ENCODE measurements at regions not wholly inside any gene's neighbourhood (a gene's known extent, or its start where the extent isn't known, plus 50 kb on each side); places are given as distances from the start of the nearest gene placed in this dataset.

GRCh38 chr4:100721490-100721889 lies 203.7 kb upstream of the EMCN start:
- DNase-seq, result no peak

- no peak for DNase-seq
Measured at GRCh38 chr4:100721077-100721476, 203.3 kb upstream of the EMCN start.

GRCh38 chr4:100716416-100716815 lies 198.6 kb upstream of the EMCN start:
- DNase-seq, result no peak

GRCh38 chr4:100708776-100709175 lies 191.0 kb upstream of the EMCN start:
- no peak for DNase-seq

GRCh38 chr4:100707786-100708185 lies 190.0 kb upstream of the EMCN start:
- DNase-seq, result no peak

GRCh38 chr4:100696531-100696930 lies 178.7 kb upstream of the EMCN start:
- no peak for DNase-seq

- DNase-seq, result no peak
Measured at GRCh38 chr4:100695871-100696270, 178.0 kb upstream of the EMCN start.

- DNase-seq, result no peak
Measured at GRCh38 chr4:100695039-100695654, 177.3 kb upstream of the EMCN start.

- no peak for DNase-seq
Measured at GRCh38 chr4:100694467-100694866, 176.6 kb upstream of the EMCN start.

- no peak for DNase-seq
Measured at GRCh38 chr4:100690812-100691211, 173.0 kb upstream of the EMCN start.

GRCh38 chr4:100688368-100688767 lies 170.5 kb upstream of the EMCN start:
- DNase-seq, result no peak

GRCh38 chr4:100682477-100683218 lies 164.8 kb upstream of the EMCN start:
- no peak for DNase-seq

- DNase-seq, result no peak
Measured at GRCh38 chr4:100681289-100681688, 163.5 kb upstream of the EMCN start.

GRCh38 chr4:100679926-100680325 lies 162.1 kb upstream of the EMCN start:
- DNase-seq, result no peak

- DNase-seq, result no peak
Measured at GRCh38 chr4:100674976-100675375, 157.2 kb upstream of the EMCN start.

GRCh38 chr4:100657187-100657586 lies 139.4 kb upstream of the EMCN start:
- DNase-seq, result no peak

- DNase-seq, result no peak
Measured at GRCh38 chr4:100651499-100652175, 133.8 kb upstream of the EMCN start.

- no peak for DNase-seq
Measured at GRCh38 chr4:100649417-100649816, 131.6 kb upstream of the EMCN start.

GRCh38 chr4:100644150-100644549 lies 126.3 kb upstream of the EMCN start:
- no peak for DNase-seq

- no peak for DNase-seq
Measured at GRCh38 chr4:100641336-100641735, 123.5 kb upstream of the EMCN start.

- no peak for DNase-seq
Measured at GRCh38 chr4:100635899-100636298, 118.1 kb upstream of the EMCN start.

- no peak for DNase-seq
Measured at GRCh38 chr4:100633269-100633668, 115.4 kb upstream of the EMCN start.

- no peak for DNase-seq
Measured at GRCh38 chr4:100632163-100632562, 114.3 kb upstream of the EMCN start.

GRCh38 chr4:100631281-100631968 lies 113.6 kb upstream of the EMCN start:
- no peak for DNase-seq

Measured in fibroblast of skin of right biceps (primary cell).